Caco-2 (cell line): ENCODE measurements at regions not wholly inside any gene's neighbourhood (a gene's known extent, or its start where the extent isn't known, plus 50 kb on each side); places are given as distances from the start of the nearest gene placed in this dataset.
"Not testable (repeated sequence)": the region's sequence is repeated elsewhere in the genome, so short reads cannot be mapped to it uniquely, and the experiment has no call there.

Experiments used
- BruUV-seq: library from RNA; stranded (reverse); fragments of 400-500 nt; replicated peaks from 2 replicates; lab custom pipeline; 2021; lab: Mats Ljungman, UMichigan
- CTCF ChIA-PET: fragments of 300-600 bp; sonication (Branson Sonifier 250); formaldehyde crosslinking; loops from one replicate; lab custom pipeline; 2022; ENCODE audit warnings: antibody characterized with exemption; lab: Charles Lee
- POLR2A ChIA-PET: fragments of 300-600 bp; sonication (Branson Sonifier 250); formaldehyde crosslinking; loops from one replicate; lab custom pipeline; 2022; ENCODE audit warnings: antibody characterized with exemption; lab: Charles Lee
- DNase-seq, 2 experiments: peaks; one replicate each; pipeline versions ENCODE4 v3.0.0 to v3.0.0-alpha.2; 2020 to 2022
- H3K27me3 ChIP-seq: replicated peaks from 2 replicates; pipeline ENCODE4 v1.6.0; 2011; ENCODE audit warnings: low read length; ENCODE audit not compliant: control insufficient read depth, insufficient read depth
- H3K36me3 ChIP-seq: 2 replicates; pipeline ENCODE4 v1.5.1; 2011; ENCODE audit warnings: low read length; ENCODE audit not compliant: control insufficient read depth, insufficient read depth
- H3K4me1 ChIP-seq: fragments of 250-450 bp; sonication (Bioruptor Pico); 2 replicates; pipeline ENCODE4 v1.5.1; 2020; ENCODE audit warnings: mild to moderate bottlenecking
- H3K4me3 ChIP-seq: 2 replicates; pipeline ENCODE4 v1.5.1; 2011; ENCODE audit warnings: low read depth, mild to moderate bottlenecking, control low read depth, low read length
- H3K9me3 ChIP-seq: fragments of 250-450 bp; sonication (Bioruptor Pico); 2 replicates; pipeline ENCODE4 v1.5.1; 2020; ENCODE audit warnings: mild to moderate bottlenecking, moderate library complexity
- H3K27ac Mint-ChIP-seq: one replicate; pipeline ENCODE4 v1.8.0; 2022; ENCODE audit warnings: mixed read lengths; ENCODE audit not compliant: unreplicated experiment
- H3K27me3 Mint-ChIP-seq: one replicate; pipeline ENCODE4 v1.8.0; 2022; ENCODE audit warnings: mixed read lengths; ENCODE audit not compliant: insufficient read depth, unreplicated experiment
- H3K36me3 Mint-ChIP-seq: one replicate; pipeline ENCODE4 v1.8.0; 2022; ENCODE audit warnings: mild to moderate bottlenecking, mixed read lengths; ENCODE audit not compliant: insufficient read depth, unreplicated experiment
- H3K4me1 Mint-ChIP-seq: one replicate; pipeline ENCODE4 v1.8.0; 2022; ENCODE audit warnings: low read depth, mixed read lengths; ENCODE audit not compliant: unreplicated experiment
- H3K4me3 Mint-ChIP-seq: one replicate; pipeline ENCODE4 v1.8.0; 2022; ENCODE audit warnings: mild to moderate bottlenecking, moderate library complexity, mixed read lengths; ENCODE audit not compliant: unreplicated experiment
- H3K9me3 Mint-ChIP-seq: one replicate; pipeline ENCODE4 v1.8.0; 2022; ENCODE audit warnings: mixed read lengths; ENCODE audit not compliant: unreplicated experiment
- intact Hi-C: fragments of 100-400 bp; cut with micrococcal nuclease; formaldehyde crosslinking; loops from one replicate; pipeline ENCODE4 v1.10.0; 2022; ENCODE audit not compliant: unreplicated experiment
- TF ChIP-seq, protein P1 (sequence below), 2 experiments: fragments of 200-600 bp in 1 of 2; IDR thresholded peaks; 1 replicate in 1 of 2; 2 replicates in 1 of 2; pipeline versions ENCODE4 v1.5.1 to v1.8.0; 2011 to 2022; ENCODE audit warnings: antibody characterized with exemption in 1 of 2, control low read depth in 1 of 2, inconsistent platforms in 1 of 2, low read depth in 1 of 2, low read length in 1 of 2, mild to moderate bottlenecking in 1 of 2, moderate library complexity in 1 of 2; ENCODE audit not compliant: insufficient read depth in 1 of 2, severe bottlenecking in 1 of 2, unreplicated experiment in 1 of 2

DNA sequence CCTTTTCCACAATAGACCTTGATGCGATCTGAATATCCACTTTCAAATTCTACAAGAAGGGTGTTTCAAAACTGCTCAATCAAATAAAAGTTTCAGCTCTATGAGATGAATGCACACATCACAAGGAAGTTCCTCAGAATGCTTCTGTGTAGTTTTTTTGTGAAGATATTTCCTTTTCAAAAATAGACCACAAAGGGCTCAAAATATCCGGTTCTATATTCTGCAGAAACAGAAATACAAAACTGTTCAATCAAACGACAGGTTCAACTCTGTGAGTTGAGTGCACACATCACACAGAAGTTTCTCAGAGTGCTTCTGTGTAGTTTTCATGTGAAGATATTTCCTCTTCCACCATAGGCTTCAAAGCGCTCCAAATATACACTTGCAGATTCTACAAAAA is 293.9 kb upstream of the DEFB115 start:
- Mint-ChIP-seq H3K4me3 (no peak overlapping the region), H3K9me3 (peaks cover 11% of the 10 kb centered on the region), H3K27me3 (no peaks in the 10 kb centered on the region), H3K36me3 (no peaks in the 10 kb centered on the region), H3K4me1 (no peaks in the 10 kb centered on the region), H3K27ac (no peak overlapping the region)
- H3K36me3 ChIP-seq: no peaks in the 10 kb centered on the region
- no peaks in the 10 kb centered on the region for H3K9me3 ChIP-seq
- no peaks in the 10 kb centered on the region for H3K4me1 ChIP-seq
- no peak for DNase-seq
- intact Hi-C loops: no loop called here
- POLR2A ChIA-PET: no interaction called here
- H3K4me3 ChIP-seq: no peak overlapping the region
- no peaks in the 10 kb centered on the region for H3K27me3 ChIP-seq
- TF ChIP-seq, protein P1, sequence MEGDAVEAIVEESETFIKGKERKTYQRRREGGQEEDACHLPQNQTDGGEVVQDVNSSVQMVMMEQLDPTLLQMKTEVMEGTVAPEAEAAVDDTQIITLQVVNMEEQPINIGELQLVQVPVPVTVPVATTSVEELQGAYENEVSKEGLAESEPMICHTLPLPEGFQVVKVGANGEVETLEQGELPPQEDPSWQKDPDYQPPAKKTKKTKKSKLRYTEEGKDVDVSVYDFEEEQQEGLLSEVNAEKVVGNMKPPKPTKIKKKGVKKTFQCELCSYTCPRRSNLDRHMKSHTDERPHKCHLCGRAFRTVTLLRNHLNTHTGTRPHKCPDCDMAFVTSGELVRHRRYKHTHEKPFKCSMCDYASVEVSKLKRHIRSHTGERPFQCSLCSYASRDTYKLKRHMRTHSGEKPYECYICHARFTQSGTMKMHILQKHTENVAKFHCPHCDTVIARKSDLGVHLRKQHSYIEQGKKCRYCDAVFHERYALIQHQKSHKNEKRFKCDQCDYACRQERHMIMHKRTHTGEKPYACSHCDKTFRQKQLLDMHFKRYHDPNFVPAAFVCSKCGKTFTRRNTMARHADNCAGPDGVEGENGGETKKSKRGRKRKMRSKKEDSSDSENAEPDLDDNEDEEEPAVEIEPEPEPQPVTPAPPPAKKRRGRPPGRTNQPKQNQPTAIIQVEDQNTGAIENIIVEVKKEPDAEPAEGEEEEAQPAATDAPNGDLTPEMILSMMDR (IDR thresholded peaks at IDR 0.05; ENCODE audit: insufficient read depth in 1 of 2, low read depth in 1 of 2, low read length in 1 of 2, severe bottlenecking in 1 of 2, unreplicated experiment in 1 of 2): no peak
- BruUV-seq: no TSS peak
- CTCF ChIA-PET: no interaction called here

DNA sequence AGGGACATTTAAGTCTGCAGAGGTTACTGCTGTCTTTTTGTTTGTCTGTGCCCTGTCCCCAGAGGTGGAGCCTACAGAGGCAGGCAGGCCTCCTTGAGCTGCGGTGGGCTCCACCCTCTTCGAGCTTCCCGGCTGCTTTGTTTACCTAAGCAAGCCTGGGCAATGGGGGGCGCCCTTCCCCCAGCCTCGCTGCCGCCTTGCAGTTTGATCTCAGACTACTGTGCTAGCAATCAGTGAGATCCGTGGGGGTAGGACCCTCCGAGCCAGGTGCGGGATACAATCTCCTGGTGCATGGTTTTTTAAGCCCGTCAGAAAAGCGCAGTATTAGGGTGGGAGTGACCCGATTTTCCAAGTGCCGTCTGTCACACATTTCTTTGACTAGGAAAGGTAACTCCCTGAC is 281.6 kb upstream of the DEFB115 start:
- H3K36me3 ChIP-seq, H3K27me3 ChIP-seq, BruUV-seq, H3K4me3 Mint-ChIP-seq, intact Hi-C loops, H3K27me3 Mint-ChIP-seq, POLR2A ChIA-PET, H3K4me3 ChIP-seq, CTCF ChIA-PET, H3K36me3 Mint-ChIP-seq, H3K4me1 Mint-ChIP-seq, H3K27ac Mint-ChIP-seq, H3K4me1 ChIP-seq: not testable (repeated sequence)
- H3K9me3 ChIP-seq: peaks cover 20% of the 10 kb centered on the region
- DNase-seq: peak in 1 of 2 experiments; percentile 19
- peaks cover 40% of the 10 kb centered on the region for H3K9me3 Mint-ChIP-seq

DNA sequence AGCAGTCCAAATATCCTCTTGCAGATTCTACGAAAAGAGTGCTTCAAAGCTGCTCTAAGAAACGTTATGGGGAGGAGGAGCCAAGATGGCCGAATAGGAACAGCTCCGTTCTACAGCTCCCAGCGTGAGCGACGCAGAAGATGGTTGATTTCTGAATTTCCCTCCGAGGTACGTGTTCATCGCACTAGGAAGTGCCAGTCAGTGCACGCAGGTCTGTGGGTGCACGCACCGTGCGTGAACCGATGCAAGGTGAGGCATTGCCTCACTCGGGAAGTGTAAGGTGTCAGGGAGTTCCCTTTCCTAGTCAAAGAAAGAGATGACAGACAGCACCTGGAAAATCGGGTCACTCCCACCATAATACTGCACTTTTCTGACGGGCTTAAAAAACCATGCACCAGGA is 272.1 kb upstream of the DEFB115 start:
- Mint-ChIP-seq H3K27me3 (no peaks in the 10 kb centered on the region), H3K4me1 (no peaks in the 10 kb centered on the region), H3K36me3 (no peaks in the 10 kb centered on the region), H3K27ac (no peak overlapping the region), H3K9me3 (peaks cover 48% of the 10 kb centered on the region), H3K4me3 (no peak overlapping the region)
- ChIA-PET CTCF (no interaction called here), POLR2A (no interaction called here)
- no TSS peak for BruUV-seq
- Histone ChIP-seq H3K9me3 (peaks cover 27% of the 10 kb centered on the region), H3K4me1 (no peaks in the 10 kb centered on the region), H3K36me3 (no peaks in the 10 kb centered on the region), H3K4me3 (no peak overlapping the region), H3K27me3 (no peaks in the 10 kb centered on the region)
- TF ChIP-seq, protein P1 (IDR thresholded peaks at IDR 0.05; ENCODE audit: insufficient read depth in 1 of 2, low read depth in 1 of 2, low read length in 1 of 2, severe bottlenecking in 1 of 2, unreplicated experiment in 1 of 2): no peak
- intact Hi-C loops: no loop called here
- peak in 1 of 2 experiments; percentile 19 for DNase-seq
